KMS-11 (cell line): ENCODE measurements at regions not wholly inside any gene's neighbourhood (a gene's known extent, or its start where the extent isn't known, plus 50 kb on each side); places are given as distances from the start of the nearest gene placed in this dataset.

ENCODE experiments used
- H2AFZ ChIP-seq: fragments of 200-600 bp; sonication (generic); 2 replicates; pipeline ENCODE4 v1.6.1; 2016; ENCODE audit warnings: antibody characterized with exemption, mixed run types, low read depth
- H3K27ac ChIP-seq: fragments of 200-600 bp; sonication (generic); 2 replicates; pipeline ENCODE4 v1.6.1; 2016; ENCODE audit warnings: mild to moderate bottlenecking, mixed run types
- H3K27me3 ChIP-seq: fragments of 200-600 bp; sonication (generic); 2 replicates; pipeline ENCODE4 v1.6.1; 2017; ENCODE audit warnings: mild to moderate bottlenecking, low read depth, mixed run types, moderate library complexity; ENCODE audit not compliant: insufficient read depth
- H3K36me3 ChIP-seq: fragments of 200-600 bp; sonication (generic); 2 replicates; pipeline ENCODE4 v1.6.1; 2017; ENCODE audit warnings: mild to moderate bottlenecking, mixed run types; ENCODE audit not compliant: insufficient read depth
- H3K4me1 ChIP-seq: fragments of 200-600 bp; sonication (generic); 2 replicates; pipeline ENCODE4 v1.6.1; 2016; ENCODE audit warnings: mild to moderate bottlenecking, low read depth, mixed run types; ENCODE audit not compliant: poor library complexity, severe bottlenecking
- H3K4me2 ChIP-seq: fragments of 200-600 bp; sonication (generic); 2 replicates; pipeline ENCODE4 v1.7.0; 2016; ENCODE audit warnings: mild to moderate bottlenecking, mixed run types
- H3K4me3 ChIP-seq: fragments of 200-600 bp; sonication (generic); IDR thresholded peaks from 2 replicates; pipeline ENCODE4 v1.6.1; 2017; ENCODE audit warnings: low read depth, low read length, mixed read lengths; ENCODE audit not compliant: insufficient read depth
- H3K79me2 ChIP-seq: fragments of 200-600 bp; sonication (generic); 2 replicates; pipeline ENCODE4 v1.6.1; 2016; ENCODE audit warnings: low read depth, mixed run types; ENCODE audit not compliant: insufficient read depth
- H3K9ac ChIP-seq: fragments of 200-600 bp; sonication (generic); 2 replicates; pipeline ENCODE4 v1.6.1; 2016; ENCODE audit warnings: mild to moderate bottlenecking, mixed run types
- H4K20me1 ChIP-seq: fragments of 200-600 bp; sonication (generic); 2 replicates; pipeline ENCODE4 v1.6.1; 2016; ENCODE audit warnings: mild to moderate bottlenecking, mixed run types; ENCODE audit not compliant: insufficient read depth
- TF ChIP-seq, protein P1 (sequence below): fragments of 200-600 bp; sonication (generic); conservative IDR thresholded peaks from 2 replicates; pipeline ENCODE4 v1.6.1; 2017; ENCODE audit warnings: low read depth, mild to moderate bottlenecking, antibody characterized with exemption, low read length, moderate library complexity, mixed read lengths

DNA sequence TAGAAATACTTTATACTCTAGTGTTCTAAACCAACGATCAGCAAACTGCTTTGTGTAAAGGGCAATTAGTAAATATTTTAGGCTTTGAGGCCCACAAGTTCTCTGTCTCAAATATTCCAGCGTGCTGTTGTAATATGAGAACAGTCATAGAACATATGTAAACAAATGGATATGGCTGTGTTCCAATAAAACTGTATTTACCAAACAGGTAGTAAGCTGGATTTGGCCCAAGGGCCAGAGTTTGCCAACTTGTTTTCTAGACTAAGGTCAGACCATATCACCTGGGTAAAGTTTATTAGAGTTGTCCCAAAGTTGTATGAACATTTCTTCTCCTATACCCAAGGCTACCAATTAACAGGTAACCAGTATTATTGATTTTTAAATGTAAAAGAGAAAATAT is 303.2 kb upstream of the MC4R start:
- TF ChIP-seq, protein P1, sequence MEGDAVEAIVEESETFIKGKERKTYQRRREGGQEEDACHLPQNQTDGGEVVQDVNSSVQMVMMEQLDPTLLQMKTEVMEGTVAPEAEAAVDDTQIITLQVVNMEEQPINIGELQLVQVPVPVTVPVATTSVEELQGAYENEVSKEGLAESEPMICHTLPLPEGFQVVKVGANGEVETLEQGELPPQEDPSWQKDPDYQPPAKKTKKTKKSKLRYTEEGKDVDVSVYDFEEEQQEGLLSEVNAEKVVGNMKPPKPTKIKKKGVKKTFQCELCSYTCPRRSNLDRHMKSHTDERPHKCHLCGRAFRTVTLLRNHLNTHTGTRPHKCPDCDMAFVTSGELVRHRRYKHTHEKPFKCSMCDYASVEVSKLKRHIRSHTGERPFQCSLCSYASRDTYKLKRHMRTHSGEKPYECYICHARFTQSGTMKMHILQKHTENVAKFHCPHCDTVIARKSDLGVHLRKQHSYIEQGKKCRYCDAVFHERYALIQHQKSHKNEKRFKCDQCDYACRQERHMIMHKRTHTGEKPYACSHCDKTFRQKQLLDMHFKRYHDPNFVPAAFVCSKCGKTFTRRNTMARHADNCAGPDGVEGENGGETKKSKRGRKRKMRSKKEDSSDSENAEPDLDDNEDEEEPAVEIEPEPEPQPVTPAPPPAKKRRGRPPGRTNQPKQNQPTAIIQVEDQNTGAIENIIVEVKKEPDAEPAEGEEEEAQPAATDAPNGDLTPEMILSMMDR, result no peak
- Histone ChIP-seq H2AFZ (no peak overlapping the region), H3K4me3 (no peak overlapping the region)

DNA sequence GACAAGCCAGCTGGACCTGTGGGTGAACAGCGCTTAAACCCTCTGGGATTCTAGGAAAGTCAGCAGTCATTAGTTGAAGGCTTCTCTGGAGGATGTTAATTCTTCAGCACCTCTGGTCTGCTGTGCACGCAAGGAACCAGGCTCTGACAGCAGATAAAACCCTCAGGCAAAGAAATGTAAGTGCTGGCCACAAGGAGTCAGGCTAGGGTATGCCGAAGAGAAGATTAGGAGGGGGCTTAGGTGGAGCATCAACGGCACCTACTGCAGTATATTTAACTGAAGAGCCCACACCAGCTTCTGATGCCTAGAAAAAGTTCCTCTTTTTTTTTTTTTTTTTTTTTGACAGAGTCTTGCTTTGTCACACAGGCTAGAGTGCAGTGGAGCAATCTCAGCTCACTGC is 304.2 kb upstream of the MC4R start:
- no peak overlapping the region for H3K9ac ChIP-seq

More for the DNA sequence above, 303.2 kb upstream of the MC4R start:
- H3K27ac ChIP-seq, result no peak overlapping the region
- H4K20me1 ChIP-seq, result no peaks in the 10 kb centered on the region
- no peak overlapping the region for H3K4me2 ChIP-seq
- H3K9ac ChIP-seq, result no peak overlapping the region
- H3K36me3 ChIP-seq, result no peaks in the 10 kb centered on the region
- H3K27me3 ChIP-seq, result no peaks in the 10 kb centered on the region
- no peaks in the 10 kb centered on the region for H3K79me2 ChIP-seq
- peaks cover under 1% of the 10 kb centered on the region for H3K4me1 ChIP-seq

DNA sequence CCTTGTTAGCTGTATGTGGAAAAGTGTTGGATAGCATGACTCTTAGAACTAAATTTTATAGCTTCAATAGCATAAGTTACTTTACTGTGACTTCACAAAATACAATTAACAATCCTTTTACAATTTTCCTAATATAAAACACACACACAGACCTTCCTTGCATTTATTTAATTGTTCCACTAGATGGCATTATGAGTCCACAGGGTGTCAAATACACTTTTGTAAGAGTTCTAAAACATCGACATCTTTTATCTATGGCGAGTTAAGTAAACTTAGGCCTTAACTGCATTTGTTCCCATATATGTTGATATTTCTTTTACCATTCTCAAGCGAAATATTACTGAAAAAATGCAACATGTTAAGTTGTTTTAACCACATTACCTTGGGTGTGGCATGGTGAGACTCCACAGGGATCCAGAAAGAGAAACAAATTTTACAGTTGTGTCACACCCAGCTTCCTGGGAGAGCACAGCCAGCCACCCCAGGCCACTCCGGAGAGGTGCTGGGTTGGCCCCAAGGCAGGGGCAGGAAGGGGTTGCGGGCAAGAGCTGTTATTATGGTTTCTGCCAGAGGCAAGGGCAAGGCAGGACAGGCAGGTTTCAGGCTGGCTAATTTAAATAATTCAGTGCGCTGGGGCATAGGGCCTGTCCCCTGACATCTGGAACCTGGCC is 312.4 kb upstream of the MC4R start:
- Histone ChIP-seq H3K36me3 (no peaks in the 10 kb centered on the region), H4K20me1 (no peaks in the 10 kb centered on the region), H3K27me3 (no peaks in the 10 kb centered on the region), H2AFZ (no peak overlapping the region), H3K4me1 (no peaks in the 10 kb centered on the region), H3K27ac (no peak overlapping the region), H3K4me3 (no peak overlapping the region), H3K4me2 (peak overlapping the region; percentile 8; the same call in 1 of the 2 replicates), H3K79me2 (no peaks in the 10 kb centered on the region), H3K9ac (no peak overlapping the region)
- TF ChIP-seq, protein P1, result peak; percentile 89

More for the DNA sequence above, 304.2 kb upstream of the MC4R start:
- Histone ChIP-seq H3K4me2 (no peak overlapping the region), H3K27me3 (no peaks in the 10 kb centered on the region), H4K20me1 (no peaks in the 10 kb centered on the region), H3K79me2 (no peaks in the 10 kb centered on the region), H3K36me3 (no peaks in the 10 kb centered on the region), H3K27ac (no peak overlapping the region), H3K4me1 (no peaks in the 10 kb centered on the region), H2AFZ (no peak overlapping the region), H3K4me3 (no peak overlapping the region)
- TF ChIP-seq, protein P1, result no peak

DNA sequence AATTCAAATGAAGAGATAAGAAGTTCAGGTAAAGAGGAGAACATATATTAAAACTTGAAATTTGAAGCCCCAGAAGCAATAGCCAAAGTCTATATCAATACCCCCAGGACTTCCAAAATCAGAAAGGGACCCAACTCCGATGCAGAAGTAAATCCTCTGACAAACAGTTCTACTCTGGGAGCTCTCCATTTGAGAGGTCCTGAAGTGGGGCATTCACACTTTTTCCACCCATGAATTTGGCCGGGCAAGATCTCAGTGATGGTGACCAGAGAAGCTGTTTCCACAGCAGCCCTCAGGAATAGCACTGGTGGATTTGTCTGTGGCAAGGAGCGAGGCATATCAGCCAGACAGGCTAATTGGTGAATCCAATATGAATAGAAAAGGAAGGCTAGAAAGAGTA is 313.6 kb upstream of the MC4R start:
- Histone ChIP-seq H3K27me3 (no peaks in the 10 kb centered on the region), H3K4me2 (no peak overlapping the region), H3K4me1 (no peaks in the 10 kb centered on the region), H3K79me2 (no peaks in the 10 kb centered on the region), H2AFZ (no peak overlapping the region), H4K20me1 (no peaks in the 10 kb centered on the region), H3K4me3 (no peak overlapping the region), H3K9ac (no peak overlapping the region), H3K27ac (no peak overlapping the region), H3K36me3 (no peaks in the 10 kb centered on the region)
- TF ChIP-seq, protein P1, result no peak
